Motor neuron (in vitro differentiated cells): ENCODE measurements at regions not wholly inside any gene's neighbourhood (a gene's known extent, or its start where the extent isn't known, plus 50 kb on each side); places are given as distances from the start of the nearest gene placed in this dataset.
"Not testable (repeated sequence)": the region's sequence is repeated elsewhere in the genome, so short reads cannot be mapped to it uniquely, and the experiment has no call there.

Experiments
- ATAC-seq, 8 experiments: fragments of 200-7000 bp; cut with Tn5 transposase; replicated peaks in 6 of 8; 2 replicates each; pipeline ENCODE4 v1.8.0; 2021; ENCODE audit warnings: mild to moderate bottlenecking in 8 of 8, moderate library complexity in 8 of 8
- H3K27ac ChIP-seq, 2 donors: fragments of 250-450 bp; sonication (Bioruptor Pico); 2 replicates each; pipeline ENCODE4 v1.9.0; 2021; ENCODE audit warnings: antibody characterized with exemption in 2 of 2, mild to moderate bottlenecking in 2 of 2, moderate library complexity in 1 of 2
- H3K4me1 ChIP-seq, 2 donors: fragments of 250-450 bp; sonication (Bioruptor Pico); replicated peaks in 1 of 2; 2 replicates each; pipeline ENCODE4 v1.6.1; 2021; ENCODE audit warnings: antibody characterized with exemption in 2 of 2, mild to moderate bottlenecking in 2 of 2, moderate library complexity in 1 of 2
- H3K4me3 ChIP-seq, 5 donors: fragments of 250-450 bp; sonication (Bioruptor Pico); 2 replicates each; pipeline ENCODE4 v1.9.0; 2021; ENCODE audit warnings: antibody characterized with exemption in 5 of 5, mild to moderate bottlenecking in 5 of 5, moderate library complexity in 4 of 5
- WGBS, 10 experiments: fragments of 450-650 bp; shearing (Covaris generic); methylation state at CpG; one replicate each; pipeline ENCODE4 v1.0.0; 2022; 5-methylcytosine and 5-hydroxymethylcytosine counted together
- in situ Hi-C, 9 experiments: fragments of 400-800 bp; cut with MboI; loops; one replicate each; pipeline ENCODE4 v1.15.0; 2021; ENCODE audit warnings: low sequenced_read_pairs in 9 of 9, low pct_unique_long_range_greater_than_20kb in 2 of 9; ENCODE audit not compliant: unreplicated experiment in 9 of 9

GRCh38 chrX:44785652-44786051 lies 58.2 kb upstream of the DUSP21 start:
- ATAC-seq: peak in 2 of 8 experiments; percentile 68 to 95
- in situ Hi-C loops: no loop called here
- WGBS, 10 experiments: 14 to 75% (median 20%) methylated on average over 1 to 2 of the region's 5 CpGs; no CpG with 5 or more reads in 7 of the 10 experiments

DNA sequence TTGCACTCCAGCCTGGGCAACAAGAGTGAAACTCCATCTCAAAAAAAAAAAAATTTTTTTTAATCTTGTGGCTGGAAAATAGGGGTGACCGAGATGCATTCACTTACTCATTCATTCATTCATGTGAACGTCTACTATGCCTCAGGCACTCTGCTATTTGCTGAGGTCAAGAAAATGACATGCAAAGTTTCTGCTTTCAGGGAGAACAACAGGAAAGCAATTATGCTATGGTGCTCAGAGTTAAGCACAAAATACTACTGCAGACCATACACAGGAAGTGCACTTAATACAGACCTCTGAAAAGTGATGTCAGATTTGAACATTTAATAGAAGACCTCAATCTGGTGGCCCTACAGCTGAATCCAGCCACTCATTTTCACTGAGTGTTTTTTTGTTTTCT lies 59.6 kb upstream of the DUSP21 start:
- 17 to 90% (median 43%) methylated on average over 1 to 2 of the region's 2 CpGs; no CpG with 5 or more reads in 7 of the 10 experiments for WGBS, 10 experiments
- no peaks in the 10 kb centered on the region for H3K4me1 ChIP-seq
- in situ Hi-C loops: no loop called here
- H3K27ac ChIP-seq: no peak overlapping the region
- ATAC-seq: peak in 1 of 8 experiments; percentile 46
- no peak overlapping the region for H3K4me3 ChIP-seq

More at GRCh38 chrX:44785652-44786051, 58.2 kb upstream of the DUSP21 start:
- no peak overlapping the region for H3K4me3 ChIP-seq
- H3K4me1 ChIP-seq: no peaks in the 10 kb centered on the region
- H3K27ac ChIP-seq: no peak overlapping the region

DNA sequence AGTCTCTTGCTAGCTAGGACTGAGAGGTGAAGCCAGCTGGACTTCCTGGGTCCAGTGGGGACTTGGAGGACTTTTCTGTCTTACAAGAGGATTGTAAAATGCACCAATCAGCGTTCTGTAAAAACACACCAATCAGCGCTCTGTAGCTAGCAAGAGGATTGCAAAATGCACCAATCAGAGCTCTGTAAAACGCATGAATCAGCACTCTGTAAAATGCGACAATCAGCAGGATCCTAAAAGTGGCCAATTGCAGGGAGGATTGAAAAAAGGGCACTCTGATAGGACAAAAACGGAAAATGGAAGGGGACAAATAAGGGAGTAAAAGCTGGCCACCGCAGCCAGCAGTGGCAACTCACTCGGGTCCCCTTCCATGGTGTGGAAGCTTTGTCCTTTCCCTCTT lies 65.6 kb upstream of the DUSP21 start:
- in situ Hi-C loops: no loop called here
- H3K4me3 ChIP-seq: no peak overlapping the region
- H3K4me1 ChIP-seq: no peaks in the 10 kb centered on the region
- 0 to 100% (median 80%) methylated on average over 1 to 3 of the region's 7 CpGs; no CpG with 5 or more reads in 5 of the 10 experiments for WGBS, 10 experiments
- H3K27ac ChIP-seq: no peak overlapping the region
- ATAC-seq: no peak

DNA sequence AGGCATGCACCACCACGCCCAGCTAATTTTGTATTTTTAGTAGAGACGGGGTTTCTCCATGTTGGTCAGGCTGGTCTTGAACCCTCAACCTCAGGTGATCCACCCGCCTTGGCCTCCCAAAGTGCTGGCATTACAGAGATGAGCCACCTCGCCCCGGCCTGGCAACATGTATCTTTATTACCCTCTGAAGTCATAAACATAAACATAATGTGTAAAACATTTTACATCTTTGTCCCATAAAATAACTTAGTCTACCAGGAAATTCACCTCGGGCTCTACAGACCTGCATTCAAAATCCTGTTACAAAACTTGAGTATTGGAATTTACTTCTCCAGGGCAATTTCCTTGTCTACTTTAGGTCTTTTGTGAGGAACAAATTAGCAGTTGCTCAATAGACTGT lies 68.1 kb upstream of the DUSP21 start:
- ATAC-seq: no peak
- in situ Hi-C loops: no loop called here
- WGBS, 10 experiments: 73 to 80% methylated on average over 2 of the region's 6 CpGs; no CpG with 5 or more reads in 8 of the 10 experiments

GRCh38 chrX:44774066-44774465 lies 69.8 kb upstream of the DUSP21 start:
- WGBS, 10 experiments: 13 to 70% (median 28%) methylated on average over 1 to 10 of the region's 10 CpGs; no CpG with 5 or more reads in 6 of the 10 experiments
- H3K4me3 ChIP-seq, ATAC-seq, in situ Hi-C loops, H3K4me1 ChIP-seq, H3K27ac ChIP-seq: not testable (repeated sequence)

More for the DNA sequence above, 68.1 kb upstream of the DUSP21 start:
- H3K4me1 ChIP-seq: no peaks in the 10 kb centered on the region
- H3K27ac ChIP-seq: no peak overlapping the region
- no peak overlapping the region for H3K4me3 ChIP-seq

- H3K27ac ChIP-seq: no peak overlapping the region
- in situ Hi-C loops: no loop called here
- no peaks in the 10 kb centered on the region for H3K4me1 ChIP-seq
- WGBS, 10 experiments: 15 to 93% (median 37%) methylated on average over 1 to 2 of the region's 2 CpGs; no CpG with 5 or more reads in 4 of the 10 experiments
- no peak for ATAC-seq
- H3K4me3 ChIP-seq: no peak overlapping the region
Measured at GRCh38 chrX:44770121-44770520, 73.7 kb upstream of the DUSP21 start.

- Histone ChIP-seq H3K27ac (no peak overlapping the region), H3K4me3 (no peak overlapping the region), H3K4me1 (no peaks in the 10 kb centered on the region)
- no peak for ATAC-seq
- in situ Hi-C loops: no loop called here
- 14 to 100% (median 51%) methylated on average over 1 to 5 of the region's 5 CpGs; no CpG with 5 or more reads in 3 of the 10 experiments for WGBS, 10 experiments
Measured at GRCh38 chrX:44767308-44767707, 76.5 kb upstream of the DUSP21 start.

GRCh38 chrX:44765556-44765955 lies 78.3 kb upstream of the DUSP21 start:
- 0 to 90% (median 45%) methylated on average over 1 to 2 of the region's 2 CpGs; no CpG with 5 or more reads in 6 of the 10 experiments for WGBS, 10 experiments
- Histone ChIP-seq H3K4me3 (no peak overlapping the region), H3K27ac (no peak overlapping the region), H3K4me1 (no peaks in the 10 kb centered on the region)
- ATAC-seq: peak in 3 of 8 experiments; percentile 34 to 95 (median 92)
- in situ Hi-C loops: no loop called here

- Histone ChIP-seq H3K4me3 (no peak overlapping the region), H3K4me1 (no peaks in the 10 kb centered on the region), H3K27ac (no peak overlapping the region)
- 20 to 60% (median 36%) methylated on average over 1 to 2 of the region's 2 CpGs; no CpG with 5 or more reads in 5 of the 10 experiments for WGBS, 10 experiments
- ATAC-seq: peak in 7 of 8 experiments; percentile 66 to 79 (median 74)
- in situ Hi-C loops: no loop called here
Measured at GRCh38 chrX:44747969-44748368, 95.9 kb upstream of the DUSP21 start.

DNA sequence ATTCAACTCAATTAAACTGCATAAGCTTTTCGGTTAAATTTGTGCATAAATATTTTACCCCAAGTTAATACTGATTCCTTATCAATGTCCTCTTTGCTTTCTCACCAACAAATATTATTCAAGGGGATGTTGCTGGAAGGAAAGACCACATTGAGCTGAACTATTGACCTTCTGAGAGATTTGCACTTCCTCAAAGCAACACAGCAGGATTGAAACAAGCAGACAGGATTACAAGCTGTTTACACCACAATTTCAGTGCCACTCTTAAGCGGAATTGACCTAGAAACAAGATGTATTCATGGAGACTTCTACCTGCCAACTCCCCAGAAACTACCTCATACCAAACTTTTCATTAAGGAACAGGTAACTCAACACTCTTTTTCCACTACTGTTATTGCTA lies 96.5 kb upstream of the DUSP21 start:
- no peak overlapping the region for H3K27ac ChIP-seq
- H3K4me3 ChIP-seq: no peak overlapping the region
- ATAC-seq: no peak
- in situ Hi-C loops: no loop called here
- H3K4me1 ChIP-seq: no peaks in the 10 kb centered on the region
- 27 to 100% (median 43%) methylated on average over 1 to 2 of the region's 2 CpGs; no CpG with 5 or more reads in 5 of the 10 experiments for WGBS, 10 experiments

- WGBS, 10 experiments: 28 to 100% (median 83%) methylated on average over 1 to 3 of the region's 3 CpGs; no CpG with 5 or more reads in 6 of the 10 experiments
- H3K4me1 ChIP-seq: no peaks in the 10 kb centered on the region
- no peak overlapping the region for H3K4me3 ChIP-seq
- in situ Hi-C loops: no loop called here
- no peak for ATAC-seq
- H3K27ac ChIP-seq: no peak overlapping the region
Measured at GRCh38 chrX:44744799-44745198, 99.0 kb upstream of the DUSP21 start.

- no peak for ATAC-seq
- no peaks in the 10 kb centered on the region for H3K4me1 ChIP-seq
- 25 to 83% (median 68%) methylated on average over 1 to 5 of the region's 6 CpGs; no CpG with 5 or more reads in 6 of the 10 experiments for WGBS, 10 experiments
- in situ Hi-C loops: no loop called here
- no peak overlapping the region for H3K4me3 ChIP-seq
- no peak overlapping the region for H3K27ac ChIP-seq
Measured at GRCh38 chrX:44742480-44743155, 101.2 kb upstream of the DUSP21 start.

- WGBS, 10 experiments: 39 to 100% (median 93%) methylated on average over 1 to 7 of the region's 7 CpGs; no CpG with 5 or more reads in 5 of the 10 experiments
- ATAC-seq, H3K27ac ChIP-seq, in situ Hi-C loops, H3K4me1 ChIP-seq, H3K4me3 ChIP-seq: not testable (repeated sequence)
Measured at GRCh38 chrX:44741859-44742258, 102.0 kb upstream of the DUSP21 start.

DNA sequence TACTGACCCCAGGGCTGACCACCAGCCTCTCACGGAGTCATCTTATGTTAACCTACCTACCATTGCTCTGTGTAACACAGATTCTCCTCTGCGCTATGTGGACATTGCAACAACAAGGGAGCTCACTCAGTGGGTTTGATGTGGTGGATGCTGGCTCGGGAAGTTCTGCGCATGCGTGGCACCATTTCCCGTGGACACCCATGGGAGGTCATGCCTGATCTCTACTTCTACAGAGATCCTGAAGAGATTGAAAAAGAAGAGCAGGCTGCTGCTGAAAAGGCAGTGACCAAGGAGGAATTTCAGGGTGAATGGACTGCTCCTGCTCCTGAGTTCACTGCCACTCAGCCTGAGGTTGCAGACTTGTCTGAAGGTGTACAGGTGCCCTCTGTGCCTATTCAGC lies 102.4 kb upstream of the DUSP21 start:
- H3K4me3 ChIP-seq, H3K27ac ChIP-seq, H3K4me1 ChIP-seq, in situ Hi-C loops, ATAC-seq: not testable (repeated sequence)
- WGBS, 10 experiments: no CpG with 5 or more reads among the region's 6 CpGs
